ENCODE measurements at regions not wholly inside any gene's neighbourhood (a gene's known extent, or its start where the extent isn't known, plus 50 kb on each side); places are given as distances from the start of the nearest gene placed in this dataset.

DNA sequence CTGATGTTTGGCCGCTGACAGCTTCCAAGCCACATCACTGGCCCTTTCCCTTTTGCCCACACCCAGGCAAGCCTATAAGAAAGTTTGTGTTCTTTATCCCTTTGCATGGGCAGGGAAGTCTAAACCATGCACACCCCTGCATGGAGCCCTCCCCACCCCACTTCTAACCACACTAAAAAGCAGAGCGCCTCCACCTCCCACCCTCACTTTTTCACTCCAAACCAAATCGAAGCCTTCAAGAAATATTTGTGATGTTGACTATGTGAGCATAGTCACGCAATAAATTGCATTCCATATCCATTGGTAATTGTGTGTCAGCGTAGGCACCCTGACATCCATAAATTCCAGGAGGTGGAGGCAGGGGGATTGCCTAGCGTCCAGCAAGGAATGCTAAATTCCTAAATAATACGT lies 104.4 kb upstream of the LSM14A start:
- intact Hi-C loops (cut with DNase I; ENCODE audit: low total_unique reads) (no loop called here), in situ Hi-C loops (cut with MboI; ENCODE audit: low sequenced_read_pairs in 4 of 4) (no loop called here)
- Histone ChIP-seq H3K9me3 (no peaks in the 10 kb centered on the region), H3K36me3 (no peaks in the 10 kb centered on the region), H3K4me3 (no peak overlapping the region), H3K27me3 (peaks cover 0 to 7% (median 4%) of the 10 kb centered on the region in 3 donors), H3K27ac (no peak overlapping the region), H3K4me1 (no peaks in the 10 kb centered on the region)
- DNase-seq (no peak), ATAC-seq (no peak)
- TF ChIP-seq POLR2A (IDR thresholded peaks at IDR 0.05): no peak
- TF ChIP-seq, protein P1, sequence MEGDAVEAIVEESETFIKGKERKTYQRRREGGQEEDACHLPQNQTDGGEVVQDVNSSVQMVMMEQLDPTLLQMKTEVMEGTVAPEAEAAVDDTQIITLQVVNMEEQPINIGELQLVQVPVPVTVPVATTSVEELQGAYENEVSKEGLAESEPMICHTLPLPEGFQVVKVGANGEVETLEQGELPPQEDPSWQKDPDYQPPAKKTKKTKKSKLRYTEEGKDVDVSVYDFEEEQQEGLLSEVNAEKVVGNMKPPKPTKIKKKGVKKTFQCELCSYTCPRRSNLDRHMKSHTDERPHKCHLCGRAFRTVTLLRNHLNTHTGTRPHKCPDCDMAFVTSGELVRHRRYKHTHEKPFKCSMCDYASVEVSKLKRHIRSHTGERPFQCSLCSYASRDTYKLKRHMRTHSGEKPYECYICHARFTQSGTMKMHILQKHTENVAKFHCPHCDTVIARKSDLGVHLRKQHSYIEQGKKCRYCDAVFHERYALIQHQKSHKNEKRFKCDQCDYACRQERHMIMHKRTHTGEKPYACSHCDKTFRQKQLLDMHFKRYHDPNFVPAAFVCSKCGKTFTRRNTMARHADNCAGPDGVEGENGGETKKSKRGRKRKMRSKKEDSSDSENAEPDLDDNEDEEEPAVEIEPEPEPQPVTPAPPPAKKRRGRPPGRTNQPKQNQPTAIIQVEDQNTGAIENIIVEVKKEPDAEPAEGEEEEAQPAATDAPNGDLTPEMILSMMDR (IDR thresholded peaks at IDR 0.05 in 4 of 5, conservative IDR thresholded peaks at IDR 0.05 in 1 of 5): no peak

DNA sequence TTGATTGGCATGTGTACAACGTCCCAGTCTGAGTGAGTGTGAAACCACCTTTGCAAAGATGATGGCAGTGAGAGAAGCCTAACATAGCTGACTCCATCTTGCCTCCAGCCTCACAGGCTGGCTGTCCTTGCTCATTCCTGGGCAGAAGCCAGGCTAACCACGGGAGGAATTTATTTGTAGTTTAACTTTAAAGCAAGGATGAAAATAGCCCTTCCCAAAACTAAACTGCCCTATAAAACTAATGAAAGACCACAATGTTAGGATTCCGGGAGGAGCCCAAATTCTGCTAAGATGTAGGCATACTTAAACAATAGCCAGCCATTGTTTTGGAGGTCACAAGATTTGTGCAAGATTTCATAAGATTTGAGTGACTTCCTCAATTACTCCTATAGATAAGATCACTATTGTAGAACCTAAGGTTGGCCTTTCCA lies 96.6 kb upstream of the LSM14A start:
- intact Hi-C loops (cut with DNase I; ENCODE audit: low total_unique reads): no loop called here
- no peak for DNase-seq
- Histone ChIP-seq H3K27me3 (peaks cover 0 to 4% (median 0%) of the 10 kb centered on the region in 3 donors), H3K4me1 (no peaks in the 10 kb centered on the region), H3K4me3 (no peak overlapping the region), H3K9me3 (no peaks in the 10 kb centered on the region), H3K27ac (no peak overlapping the region), H3K36me3 (no peaks in the 10 kb centered on the region)
- TF ChIP-seq, protein P1 (IDR thresholded peaks at IDR 0.05 in 4 of 5, conservative IDR thresholded peaks at IDR 0.05 in 1 of 5): no peak
- no peak for TF ChIP-seq POLR2A (IDR thresholded peaks at IDR 0.05)
- in situ Hi-C loops (cut with MboI; ENCODE audit: low sequenced_read_pairs in 4 of 4): loop anchor here in 1 of 4 donors (25.0 kb wide), 1 partner anchor 288 kb away; the partner anchor contains the start of gene KCTD15
- no peak for ATAC-seq

DNA sequence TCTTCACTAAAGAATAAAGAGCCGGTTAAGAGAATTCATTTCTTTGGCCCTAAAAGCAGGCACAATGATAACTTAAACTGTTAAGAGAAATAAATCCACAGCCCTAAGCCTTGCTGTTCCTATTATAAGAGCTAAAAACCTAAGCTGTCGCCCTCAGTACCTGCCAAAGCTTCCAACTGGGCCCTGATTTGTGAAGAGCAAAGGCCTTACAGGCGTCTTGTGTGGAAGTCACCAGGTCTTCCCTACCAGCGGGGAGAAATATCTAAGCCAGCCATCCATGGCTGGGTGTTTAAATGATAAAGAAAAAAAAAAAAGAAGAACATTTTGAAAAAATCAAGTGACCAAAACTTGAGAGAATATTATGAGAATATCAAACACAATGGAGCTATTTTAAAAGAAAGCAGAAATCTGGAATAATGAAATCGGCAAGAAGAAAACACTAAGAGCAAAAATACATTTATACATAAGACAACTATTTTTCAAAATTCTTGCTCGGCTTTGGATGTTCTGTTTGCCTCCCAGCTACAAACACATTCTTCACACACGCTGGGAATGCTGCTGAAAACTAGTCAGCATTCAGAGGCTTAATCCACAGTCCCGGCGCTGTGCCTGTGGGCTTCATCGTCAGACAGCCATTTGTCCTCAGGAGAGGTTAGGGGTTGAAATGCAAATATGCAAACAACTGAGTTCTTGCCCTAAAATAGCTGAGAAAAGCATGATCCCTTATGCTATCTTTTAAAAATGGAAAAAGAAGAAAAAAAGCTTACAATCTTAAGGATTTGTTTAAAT lies 89.8 kb upstream of the LSM14A start:
- no peak for ATAC-seq
- in situ Hi-C loops (cut with MboI; ENCODE audit: low sequenced_read_pairs in 4 of 4): loop anchor here in 1 of 4 donors (25.0 kb wide), 1 partner anchor 295 kb away; the partner anchor contains the start of gene KCTD15
- Histone ChIP-seq H3K4me3 (no peak overlapping the region), H3K36me3 (no peaks in the 10 kb centered on the region), H3K27ac (no peak overlapping the region), H3K4me1 (no peaks in the 10 kb centered on the region), H3K9me3 (no peaks in the 10 kb centered on the region), H3K27me3 (no peaks in the 10 kb centered on the region)
- TF ChIP-seq POLR2A (IDR thresholded peaks at IDR 0.05): no peak
- TF ChIP-seq, protein P1 (IDR thresholded peaks at IDR 0.05 in 4 of 5, conservative IDR thresholded peaks at IDR 0.05 in 1 of 5): no peak
- intact Hi-C loops (cut with DNase I; ENCODE audit: low total_unique reads): no loop called here
- DNase-seq: no peak

GRCh38 chr19:34084396-34085145 lies 87.7 kb upstream of the LSM14A start:
- Histone ChIP-seq H3K9me3 (no peaks in the 10 kb centered on the region), H3K36me3 (no peaks in the 10 kb centered on the region), H3K27ac (no peak overlapping the region), H3K4me1 (no peaks in the 10 kb centered on the region), H3K27me3 (no peaks in the 10 kb centered on the region), H3K4me3 (no peak overlapping the region)
- intact Hi-C loops (cut with DNase I; ENCODE audit: low total_unique reads) (no loop called here), in situ Hi-C loops (cut with MboI; ENCODE audit: low sequenced_read_pairs in 4 of 4) (loop anchor here in 1 of 4 donors (25.0 kb wide), 1 partner anchor 297 kb away; the partner anchor contains the start of gene KCTD15)
- no peak for ATAC-seq
- no peak for DNase-seq
- TF ChIP-seq, protein P1 (IDR thresholded peaks at IDR 0.05 in 4 of 5, conservative IDR thresholded peaks at IDR 0.05 in 1 of 5): no peak
- TF ChIP-seq POLR2A (IDR thresholded peaks at IDR 0.05): no peak
